Stomach smooth muscle (tissue), 2 donors: ENCODE measurements at regions not wholly inside any gene's neighbourhood (a gene's known extent, or its start where the extent isn't known, plus 50 kb on each side); places are given as distances from the start of the nearest gene placed in this dataset.

Experiments
- H3K27ac ChIP-seq: one replicate; pipeline ENCODE4 v1.7.0; 2013; ENCODE audit warnings: mild to moderate bottlenecking, low read length, inconsistent platforms
- H3K27me3 ChIP-seq, 2 donors: one replicate each; pipeline ENCODE4 v1.7.0; 2013; ENCODE audit warnings: low read length in 2 of 2; ENCODE audit not compliant: insufficient read depth in 2 of 2, control insufficient read depth in 1 of 2
- H3K36me3 ChIP-seq, 2 donors: one replicate each; pipeline ENCODE4 v1.7.0; 2013; ENCODE audit warnings: low read length in 2 of 2; ENCODE audit not compliant: control insufficient read depth in 2 of 2, insufficient read depth in 2 of 2
- H3K4me1 ChIP-seq: one replicate; pipeline ENCODE4 v1.7.0; 2013; ENCODE audit warnings: low read length; ENCODE audit not compliant: control insufficient read depth, insufficient read depth
- H3K4me3 ChIP-seq, 2 donors: one replicate each; pipeline ENCODE4 v1.7.0; 2013; ENCODE audit warnings: low read length in 2 of 2
- H3K9ac ChIP-seq, 2 donors: one replicate each; pipeline ENCODE4 v1.7.0; 2013; ENCODE audit warnings: low read length in 2 of 2, mild to moderate bottlenecking in 1 of 2
- H3K9me3 ChIP-seq, 2 donors: one replicate each; pipeline ENCODE4 v1.7.0; 2013; ENCODE audit warnings: low read length in 2 of 2; ENCODE audit not compliant: control insufficient read depth in 2 of 2
- donor health status: healthy.
- donor health status: Pancreatic carcinoma.

DNA sequence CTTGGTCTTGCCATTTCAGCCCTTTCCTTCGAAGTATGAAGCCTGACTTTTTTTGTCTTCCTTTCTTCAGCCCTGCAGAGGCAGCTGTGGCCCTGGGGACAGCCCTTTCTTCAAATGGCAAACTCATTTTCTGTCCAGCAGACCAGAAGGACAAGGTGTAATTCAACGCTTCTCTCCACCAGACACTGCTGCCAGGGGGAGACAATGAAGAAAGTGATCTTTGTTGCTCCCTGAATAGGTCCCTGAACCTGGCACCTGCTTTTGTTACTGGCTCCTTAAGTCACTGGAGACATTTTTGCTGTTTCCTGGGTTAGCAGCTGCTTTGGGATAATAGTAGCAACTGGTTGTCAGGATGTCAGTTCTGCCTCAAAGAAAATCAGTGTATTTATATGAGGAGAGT, 50.8 kb upstream of the MACF1 start:
- Histone ChIP-seq H3K4me1 (peaks cover 52% of the 10 kb centered on the region), H3K27me3 (no peaks in the 10 kb centered on the region), H3K36me3 (no peaks in the 10 kb centered on the region), H3K4me3 (no peak overlapping the region), H3K9me3 (no peaks in the 10 kb centered on the region), H3K9ac (no peak overlapping the region), H3K27ac (peak overlapping the region; percentile 78)

DNA sequence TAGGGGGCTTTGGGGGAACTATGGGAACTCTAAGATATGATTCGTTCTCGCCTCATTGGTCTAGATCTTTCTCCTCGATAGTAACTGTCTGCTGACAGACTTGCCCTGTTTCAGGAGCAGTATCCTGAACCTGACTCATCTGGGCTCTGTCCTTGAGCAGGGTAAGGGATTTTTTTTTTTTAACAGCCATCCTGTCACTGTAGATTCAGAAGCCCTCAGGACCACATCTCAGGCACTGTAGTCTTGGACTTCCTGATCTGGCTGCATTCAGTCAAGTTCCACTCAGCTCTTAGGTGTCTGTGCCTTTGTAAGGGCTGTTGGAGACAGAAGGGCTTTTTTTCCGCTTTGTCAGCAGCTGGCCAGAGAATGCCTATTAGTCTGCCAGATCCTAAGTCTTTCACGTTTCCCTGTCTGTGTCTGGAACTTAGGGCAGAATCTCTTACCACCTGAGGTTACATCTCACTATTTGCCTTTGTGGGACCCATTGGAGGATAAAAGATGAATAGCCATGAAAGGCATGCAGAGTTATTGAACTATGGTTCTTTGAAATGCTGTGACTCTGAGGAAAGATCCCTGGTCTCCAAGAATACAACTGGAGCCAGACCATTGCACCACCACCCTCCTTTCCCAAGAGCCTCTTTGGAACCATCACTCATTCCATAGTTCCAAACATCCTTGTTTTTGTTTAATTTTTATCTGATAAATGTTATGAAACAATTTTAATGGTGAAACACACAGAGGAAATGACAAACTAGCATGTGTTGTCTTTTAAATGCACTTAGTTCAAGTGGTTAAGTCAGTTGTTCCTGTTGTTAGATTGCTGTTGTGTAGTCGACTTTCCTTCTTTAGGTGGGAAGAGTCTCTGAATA, 49.7 kb upstream of the MACF1 start:
- Histone ChIP-seq H3K4me1 (peaks cover 53% of the 10 kb centered on the region), H3K9ac (peak overlapping the region; percentile 7 to 47), H3K9me3 (no peaks in the 10 kb centered on the region), H3K36me3 (no peaks in the 10 kb centered on the region), H3K27me3 (no peaks in the 10 kb centered on the region), H3K27ac (peak overlapping the region; percentile 78), H3K4me3 (peak overlapping the region in 1 of 2 donors; percentile 47)
